Central memory CD8-positive, alpha-beta T cell (primary cell): ENCODE measurements at regions not wholly inside any gene's neighbourhood (a gene's known extent, or its start where the extent isn't known, plus 50 kb on each side); places are given as distances from the start of the nearest gene placed in this dataset.

Experiments used
- ATAC-seq: fragments of 150-1000 bp; cut with Tn5 transposase; replicated peaks from 2 replicates; pipeline ENCODE4 v1.10.0; 2022; ENCODE audit warnings: mild to moderate bottlenecking, moderate FRiP score, moderate number of reproducible peaks; ENCODE audit not compliant: poor library complexity, severe bottlenecking; ENCODE audit errors: extremely low read depth
- DNase-seq, 2 donors: peaks; one replicate each; pipeline ENCODE4 v3.0.0; 2021; ENCODE audit warnings: low spot score in 2 of 2
- H3K27ac Mint-ChIP-seq: one replicate; pipeline ENCODE4 v1.8.0; 2022; ENCODE audit warnings: low read depth, mild to moderate bottlenecking, moderate library complexity, mixed read lengths
- H3K27me3 Mint-ChIP-seq: one replicate; pipeline ENCODE4 v1.8.0; 2022; ENCODE audit warnings: mixed read lengths
- H3K36me3 Mint-ChIP-seq: one replicate; pipeline ENCODE4 v1.8.0; 2022; ENCODE audit warnings: mild to moderate bottlenecking, moderate library complexity, mixed read lengths; ENCODE audit not compliant: insufficient read depth
- H3K4me1 Mint-ChIP-seq: one replicate; pipeline ENCODE4 v1.8.0; 2022; ENCODE audit warnings: mixed read lengths
- H3K4me3 Mint-ChIP-seq: one replicate; pipeline ENCODE4 v1.8.0; 2022; ENCODE audit warnings: mild to moderate bottlenecking, moderate library complexity, mixed read lengths
- H3K9me3 Mint-ChIP-seq: one replicate; pipeline ENCODE4 v1.8.0; 2022; ENCODE audit warnings: mixed read lengths

- no peaks in the 10 kb centered on the region for H3K4me1 Mint-ChIP-seq
- peaks cover 25% of the 10 kb centered on the region for H3K27me3 Mint-ChIP-seq
- no peaks in the 10 kb centered on the region for H3K36me3 Mint-ChIP-seq
- no peak overlapping the region for H3K4me3 Mint-ChIP-seq
- H3K9me3 Mint-ChIP-seq, result no peaks in the 10 kb centered on the region
- H3K27ac Mint-ChIP-seq, result no peak overlapping the region
- DNase-seq (no peak), ATAC-seq (no peak)
These were observed 181.3 kb downstream of the RAP2A start for GRCh38 chr13:97615266-97615665.

- Mint-ChIP-seq H3K36me3 (no peaks in the 10 kb centered on the region), H3K27ac (no peak overlapping the region), H3K4me1 (no peaks in the 10 kb centered on the region), H3K9me3 (no peaks in the 10 kb centered on the region), H3K27me3 (peaks cover 25% of the 10 kb centered on the region), H3K4me3 (no peak overlapping the region)
- no peak for ATAC-seq
- DNase-seq, result no peak
These were observed 182.4 kb downstream of the RAP2A start for GRCh38 chr13:97616385-97616784.

GRCh38 chr13:97621025-97621424 lies 187.1 kb downstream of the RAP2A start:
- ATAC-seq (no peak), DNase-seq (no peak)
- H3K4me3 Mint-ChIP-seq, result no peak overlapping the region
- H3K27me3 Mint-ChIP-seq, result peaks cover 33% of the 10 kb centered on the region
- H3K4me1 Mint-ChIP-seq, result no peaks in the 10 kb centered on the region
- peaks cover 4% of the 10 kb centered on the region for H3K9me3 Mint-ChIP-seq
- H3K27ac Mint-ChIP-seq, result no peak overlapping the region
- no peaks in the 10 kb centered on the region for H3K36me3 Mint-ChIP-seq

GRCh38 chr13:97621631-97622030 lies 187.7 kb downstream of the RAP2A start:
- Mint-ChIP-seq H3K27ac (no peak overlapping the region), H3K36me3 (no peaks in the 10 kb centered on the region), H3K4me3 (no peak overlapping the region), H3K9me3 (peaks cover 4% of the 10 kb centered on the region), H3K4me1 (no peaks in the 10 kb centered on the region), H3K27me3 (peaks cover 30% of the 10 kb centered on the region)
- no peak for DNase-seq
- ATAC-seq, result no peak

GRCh38 chr13:97627566-97627965 lies 193.6 kb downstream of the RAP2A start:
- Mint-ChIP-seq H3K4me1 (no peaks in the 10 kb centered on the region), H3K36me3 (no peaks in the 10 kb centered on the region), H3K27ac (no peak overlapping the region), H3K9me3 (peaks cover 4% of the 10 kb centered on the region), H3K27me3 (peaks cover 18% of the 10 kb centered on the region), H3K4me3 (no peak overlapping the region)
- no peak for ATAC-seq
- DNase-seq, result no peak

- Mint-ChIP-seq H3K27me3 (peaks cover 17% of the 10 kb centered on the region), H3K9me3 (no peaks in the 10 kb centered on the region), H3K36me3 (no peaks in the 10 kb centered on the region)
These were observed 195.8 kb downstream of the RAP2A start for GRCh38 chr13:97629601-97630272.

GRCh38 chr13:97630725-97631124 lies 196.8 kb downstream of the RAP2A start:
- H3K27ac Mint-ChIP-seq, result no peak overlapping the region
- H3K9me3 Mint-ChIP-seq, result no peaks in the 10 kb centered on the region
- DNase-seq, result no peak
- no peaks in the 10 kb centered on the region for H3K36me3 Mint-ChIP-seq
- H3K4me1 Mint-ChIP-seq, result no peaks in the 10 kb centered on the region
- H3K27me3 Mint-ChIP-seq, result peaks cover 11% of the 10 kb centered on the region
- ATAC-seq, result no peak
- H3K4me3 Mint-ChIP-seq, result no peak overlapping the region

More at GRCh38 chr13:97629601-97630272, 195.8 kb downstream of the RAP2A start:
- ATAC-seq (no peak), DNase-seq (no peak)
- H3K4me3 Mint-ChIP-seq, result no peak overlapping the region
- no peaks in the 10 kb centered on the region for H3K4me1 Mint-ChIP-seq
- H3K27ac Mint-ChIP-seq, result no peak overlapping the region

GRCh38 chr13:97631158-97631557 lies 197.2 kb downstream of the RAP2A start:
- H3K36me3 Mint-ChIP-seq, result no peaks in the 10 kb centered on the region
- no peaks in the 10 kb centered on the region for H3K4me1 Mint-ChIP-seq
- ATAC-seq (no peak), DNase-seq (no peak)
- H3K4me3 Mint-ChIP-seq, result no peak overlapping the region
- H3K9me3 Mint-ChIP-seq, result no peaks in the 10 kb centered on the region
- no peak overlapping the region for H3K27ac Mint-ChIP-seq
- H3K27me3 Mint-ChIP-seq, result peaks cover 11% of the 10 kb centered on the region

GRCh38 chr13:97639236-97639635 lies 205.3 kb downstream of the RAP2A start:
- Mint-ChIP-seq H3K27me3 (no peaks in the 10 kb centered on the region), H3K9me3 (no peaks in the 10 kb centered on the region), H3K4me3 (no peak overlapping the region), H3K27ac (no peak overlapping the region), H3K4me1 (no peaks in the 10 kb centered on the region), H3K36me3 (no peaks in the 10 kb centered on the region)
- DNase-seq (no peak), ATAC-seq (no peak)

GRCh38 chr13:97640268-97640667 lies 206.3 kb downstream of the RAP2A start:
- Mint-ChIP-seq H3K36me3 (no peaks in the 10 kb centered on the region), H3K27ac (no peak overlapping the region), H3K4me1 (no peaks in the 10 kb centered on the region), H3K9me3 (no peaks in the 10 kb centered on the region), H3K4me3 (no peak overlapping the region), H3K27me3 (no peaks in the 10 kb centered on the region)
- no peak for DNase-seq
- ATAC-seq, result no peak

GRCh38 chr13:97648171-97648880 lies 214.4 kb downstream of the RAP2A start:
- no peak for DNase-seq
- Mint-ChIP-seq H3K4me1 (no peaks in the 10 kb centered on the region), H3K27ac (no peak overlapping the region), H3K36me3 (peaks cover 2% of the 10 kb centered on the region), H3K27me3 (peaks cover 25% of the 10 kb centered on the region), H3K9me3 (no peaks in the 10 kb centered on the region), H3K4me3 (no peak overlapping the region)
- ATAC-seq, result no peak

- no peaks in the 10 kb centered on the region for H3K9me3 Mint-ChIP-seq
- H3K36me3 Mint-ChIP-seq, result peaks cover 2% of the 10 kb centered on the region
- no peaks in the 10 kb centered on the region for H3K4me1 Mint-ChIP-seq
- ATAC-seq (no peak), DNase-seq (no peak)
- peaks cover 29% of the 10 kb centered on the region for H3K27me3 Mint-ChIP-seq
- no peak overlapping the region for H3K27ac Mint-ChIP-seq
- no peak overlapping the region for H3K4me3 Mint-ChIP-seq
These were observed 214.9 kb downstream of the RAP2A start for GRCh38 chr13:97648881-97649224.

GRCh38 chr13:97653443-97654140 lies 219.6 kb downstream of the RAP2A start:
- Mint-ChIP-seq H3K27ac (no peak overlapping the region), H3K36me3 (peaks cover 2% of the 10 kb centered on the region), H3K4me3 (no peak overlapping the region), H3K4me1 (no peaks in the 10 kb centered on the region), H3K27me3 (peaks cover 38% of the 10 kb centered on the region), H3K9me3 (no peaks in the 10 kb centered on the region)
- DNase-seq (no peak), ATAC-seq (no peak)
